Activated CD8-positive, alpha-beta memory T cell treated with anti-CD3 and anti-CD28 coated beads, Interleukin-2, amount 50 U/mL, for 48 hours (primary cell): ENCODE measurements at regions not wholly inside any gene's neighbourhood (a gene's known extent, or its start where the extent isn't known, plus 50 kb on each side); places are given as distances from the start of the nearest gene placed in this dataset.

Source experiments
- DNase-seq: peaks from one replicate; pipeline ENCODE4 v3.0.0-alpha.2; 2020

- DNase-seq, result no peak
Measured at GRCh38 chr20:17140894-17141293, 85.9 kb upstream of the PCSK2 start.

GRCh38 chr20:17141568-17141967 lies 85.3 kb upstream of the PCSK2 start:
- no peak for DNase-seq

- DNase-seq, result no peak
Measured at GRCh38 chr20:17142666-17143065, 84.2 kb upstream of the PCSK2 start.

- no peak for DNase-seq
Measured at GRCh38 chr20:17150858-17151257, 76.0 kb upstream of the PCSK2 start.

GRCh38 chr20:17155401-17155800 lies 71.4 kb upstream of the PCSK2 start:
- no peak for DNase-seq

GRCh38 chr20:17158701-17159100 lies 68.1 kb upstream of the PCSK2 start:
- no peak for DNase-seq

- DNase-seq, result no peak
Measured at GRCh38 chr20:17161673-17162481, 65.0 kb upstream of the PCSK2 start.

- no peak for DNase-seq
Measured at GRCh38 chr20:17168026-17168612, 58.7 kb upstream of the PCSK2 start.

- no peak for DNase-seq
Measured at GRCh38 chr20:17169585-17170136, 57.2 kb upstream of the PCSK2 start.

- DNase-seq, result no peak
Measured at GRCh38 chr20:17171746-17172280, 55.0 kb upstream of the PCSK2 start.

GRCh38 chr20:17172836-17173516 lies 53.9 kb upstream of the PCSK2 start:
- no peak for DNase-seq
